Lower leg skin (tissue), 4 donors: ENCODE measurements at regions not wholly inside any gene's neighbourhood (a gene's known extent, or its start where the extent isn't known, plus 50 kb on each side); places are given as distances from the start of the nearest gene placed in this dataset.

Experiments
- DNase-seq, 2 donors: peaks; one replicate each; pipeline ENCODE4 v3.0.0-alpha.2; 2019; ENCODE audit warnings: low spot score in 2 of 2
- H3K4me3 ChIP-seq: fragments of 200-600 bp; sonication (generic); 2 replicates; pipeline ENCODE4 v1.5.1; 2017; ENCODE audit warnings: mild to moderate bottlenecking, low read depth; ENCODE audit not compliant: poor library complexity, severe bottlenecking
- POLR2A ChIP-seq, 2 donors: fragments of 450-650 bp; IDR thresholded peaks; one replicate each; pipeline ENCODE4 v1.6.1; 2016 to 2017; ENCODE audit warnings: antibody characterized with exemption in 2 of 2, mild to moderate bottlenecking in 1 of 2, moderate library complexity in 1 of 2
- WGBS, 2 donors: methylation state at CpG; one replicate each; pipeline ENCODE4 v1.1.5; 2018; 5-methylcytosine and 5-hydroxymethylcytosine counted together
- intact Hi-C: fragments of 100-400 bp; cut with DNase I; formaldehyde crosslinking; loops from one replicate; pipeline ENCODE4 v1.15.0; 2023; ENCODE audit warnings: low total_unique reads
- TF ChIP-seq, protein P1 (sequence below), 3 donors: fragments of 450-650 bp; IDR thresholded peaks; one replicate each; pipeline ENCODE4 v1.5.1; 2016; ENCODE audit warnings: antibody characterized with exemption in 3 of 3, mild to moderate bottlenecking in 3 of 3, moderate library complexity in 2 of 3

DNA sequence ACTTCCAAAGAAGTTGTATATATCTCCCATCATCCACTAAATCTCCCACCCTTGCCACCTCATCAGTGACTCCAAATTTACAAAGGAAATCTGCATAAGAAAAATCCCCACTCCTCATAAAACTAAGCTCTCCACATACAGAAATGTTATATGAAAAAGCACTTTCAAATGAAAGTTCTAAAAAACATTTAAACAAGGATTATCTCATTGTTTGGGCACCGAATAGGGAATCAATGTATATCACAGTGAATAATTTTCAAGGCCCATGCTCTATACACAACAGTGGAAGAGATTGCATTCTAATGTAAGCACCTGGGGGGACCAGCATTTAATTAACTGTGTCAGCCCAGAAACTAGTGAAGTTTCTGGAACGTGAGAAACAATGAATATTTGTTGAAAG lies 70.1 kb downstream of the OSR1 start:
- intact Hi-C loops: no loop called here
- TF ChIP-seq, protein P1, sequence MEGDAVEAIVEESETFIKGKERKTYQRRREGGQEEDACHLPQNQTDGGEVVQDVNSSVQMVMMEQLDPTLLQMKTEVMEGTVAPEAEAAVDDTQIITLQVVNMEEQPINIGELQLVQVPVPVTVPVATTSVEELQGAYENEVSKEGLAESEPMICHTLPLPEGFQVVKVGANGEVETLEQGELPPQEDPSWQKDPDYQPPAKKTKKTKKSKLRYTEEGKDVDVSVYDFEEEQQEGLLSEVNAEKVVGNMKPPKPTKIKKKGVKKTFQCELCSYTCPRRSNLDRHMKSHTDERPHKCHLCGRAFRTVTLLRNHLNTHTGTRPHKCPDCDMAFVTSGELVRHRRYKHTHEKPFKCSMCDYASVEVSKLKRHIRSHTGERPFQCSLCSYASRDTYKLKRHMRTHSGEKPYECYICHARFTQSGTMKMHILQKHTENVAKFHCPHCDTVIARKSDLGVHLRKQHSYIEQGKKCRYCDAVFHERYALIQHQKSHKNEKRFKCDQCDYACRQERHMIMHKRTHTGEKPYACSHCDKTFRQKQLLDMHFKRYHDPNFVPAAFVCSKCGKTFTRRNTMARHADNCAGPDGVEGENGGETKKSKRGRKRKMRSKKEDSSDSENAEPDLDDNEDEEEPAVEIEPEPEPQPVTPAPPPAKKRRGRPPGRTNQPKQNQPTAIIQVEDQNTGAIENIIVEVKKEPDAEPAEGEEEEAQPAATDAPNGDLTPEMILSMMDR (IDR thresholded peaks at IDR 0.05): no peak
- no peak for TF ChIP-seq POLR2A (IDR thresholded peaks at IDR 0.05)
- no peak for DNase-seq
- H3K4me3 ChIP-seq: no peak overlapping the region
- 41 to 54% methylated on average over 2 of the region's 2 CpGs for WGBS, 2 donors

DNA sequence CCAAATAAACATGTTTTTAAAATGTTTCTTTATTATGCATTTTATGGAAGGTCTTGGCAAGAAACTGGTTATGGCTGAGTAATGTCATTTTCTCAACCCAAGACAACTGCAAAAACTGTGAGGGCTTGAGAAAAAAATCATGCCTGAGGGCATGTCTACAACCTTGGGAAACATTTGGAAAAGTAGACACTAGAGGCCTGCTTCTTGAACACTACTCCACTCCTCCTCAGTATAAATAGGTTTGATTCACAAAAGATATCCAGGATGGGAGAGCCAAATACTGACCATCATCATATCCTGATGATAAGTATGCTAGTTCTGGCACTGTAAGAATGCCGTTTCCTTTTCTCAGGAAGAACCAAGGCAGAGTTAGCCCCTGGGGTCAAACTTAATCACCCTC lies 71.1 kb downstream of the OSR1 start:
- TF ChIP-seq, protein P1 (IDR thresholded peaks at IDR 0.05): no peak
- TF ChIP-seq POLR2A (IDR thresholded peaks at IDR 0.05): no peak
- no peak overlapping the region for H3K4me3 ChIP-seq
- no peak for DNase-seq
- intact Hi-C loops: no loop called here
- WGBS, 2 donors: 76 to 83% methylated on average over 1 of the region's 1 CpG

DNA sequence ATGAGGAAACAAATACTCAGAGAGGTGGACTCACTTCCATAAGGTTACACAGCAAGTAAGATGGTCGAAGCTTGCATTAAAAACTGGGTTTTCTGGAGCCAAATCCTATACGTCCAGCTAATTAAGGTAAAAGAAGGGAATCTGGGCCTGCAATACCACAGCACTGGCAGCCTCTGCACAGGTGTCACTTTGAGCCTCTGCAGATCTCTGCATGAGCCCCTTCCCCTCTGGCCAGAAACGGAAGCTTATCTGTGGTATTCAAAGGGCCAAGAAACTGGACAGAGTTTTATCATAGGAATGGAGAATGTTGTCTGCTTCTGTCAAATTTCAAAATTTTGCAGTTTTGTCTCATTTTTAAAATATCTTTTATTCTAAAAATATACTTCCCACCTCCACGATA lies 76.1 kb downstream of the OSR1 start:
- intact Hi-C loops: no loop called here
- no peak overlapping the region for H3K4me3 ChIP-seq
- no peak for DNase-seq
- 93 to 97% methylated on average over 4 of the region's 4 CpGs for WGBS, 2 donors
- TF ChIP-seq POLR2A (IDR thresholded peaks at IDR 0.05): no peak
- TF ChIP-seq, protein P1 (IDR thresholded peaks at IDR 0.05): no peak

DNA sequence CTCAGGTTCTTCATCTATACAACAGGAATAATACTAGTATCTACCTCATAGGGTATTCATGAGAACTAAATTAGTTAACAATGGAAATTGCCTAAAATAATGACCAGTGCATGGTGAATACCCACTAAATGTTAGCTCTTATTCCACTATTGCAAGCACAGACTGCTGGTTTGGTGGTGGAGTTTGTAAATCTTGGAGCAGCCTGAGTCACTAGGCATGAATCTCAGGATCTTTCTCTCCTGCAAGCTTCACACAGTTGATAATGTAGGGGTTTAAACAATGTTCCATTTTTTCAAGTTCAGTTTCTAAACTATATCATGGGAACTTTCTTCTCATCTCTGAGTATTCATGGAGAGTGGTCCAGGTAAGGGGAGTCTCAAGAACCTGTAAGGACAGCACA lies 84.0 kb downstream of the OSR1 start:
- no peak overlapping the region for H3K4me3 ChIP-seq
- no peak for DNase-seq
- TF ChIP-seq POLR2A (IDR thresholded peaks at IDR 0.05): no peak
- TF ChIP-seq, protein P1 (IDR thresholded peaks at IDR 0.05): no peak
- intact Hi-C loops: no loop called here

DNA sequence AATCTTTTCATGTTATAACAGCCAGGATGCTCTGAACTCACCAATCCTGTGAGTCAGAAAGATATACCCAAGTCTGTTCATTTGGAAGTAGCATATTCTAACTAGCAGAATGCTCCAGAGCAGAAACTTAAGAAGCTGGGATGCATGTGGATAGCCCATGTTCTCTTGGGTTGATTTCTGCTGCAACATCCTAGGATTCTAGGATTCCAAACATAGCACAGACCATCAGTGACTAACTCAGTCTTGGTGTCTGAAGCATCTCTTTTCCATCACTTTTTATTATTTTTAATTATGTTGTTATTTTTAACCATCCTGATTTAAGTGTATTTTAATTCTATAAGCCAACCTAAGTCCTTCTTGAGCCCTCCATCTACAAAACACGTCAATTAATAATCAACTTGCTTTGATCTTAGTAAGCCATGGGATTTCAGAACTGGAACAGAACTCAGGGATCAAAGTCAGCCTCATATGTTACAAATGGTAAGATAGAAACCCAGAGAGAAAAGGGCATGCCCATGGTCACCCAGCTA lies 85.4 kb downstream of the OSR1 start:
- intact Hi-C loops: no loop called here
- TF ChIP-seq, protein P1 (IDR thresholded peaks at IDR 0.05): no peak
- TF ChIP-seq POLR2A (IDR thresholded peaks at IDR 0.05): no peak
- 93 to 97% methylated on average over 1 of the region's 1 CpG for WGBS, 2 donors
- DNase-seq: no peak
- no peak overlapping the region for H3K4me3 ChIP-seq

DNA sequence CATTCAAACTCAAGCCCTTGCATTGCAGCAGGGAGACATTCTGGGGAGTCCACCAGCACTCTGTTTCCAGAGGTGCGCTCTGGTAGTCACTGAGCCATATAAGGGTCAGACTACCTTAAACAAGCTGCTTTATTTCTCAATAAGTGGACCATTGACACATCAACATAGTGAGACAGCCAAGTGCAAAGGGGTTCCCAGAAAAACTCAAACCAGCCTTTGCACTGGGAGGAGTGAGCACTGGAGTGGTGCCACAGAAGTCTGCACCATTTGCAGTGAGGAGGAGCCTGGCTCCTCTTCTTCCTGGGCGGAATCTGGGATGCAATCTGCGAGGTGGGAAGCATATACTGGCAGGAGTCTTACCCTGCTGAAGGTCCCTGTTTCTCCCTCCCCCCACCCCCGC lies 86.4 kb downstream of the OSR1 start:
- H3K4me3 ChIP-seq: no peak overlapping the region
- no peak for DNase-seq
- intact Hi-C loops: no loop called here
- WGBS, 2 donors: 64 to 77% methylated on average over 4 of the region's 4 CpGs
- TF ChIP-seq, protein P1 (IDR thresholded peaks at IDR 0.05): no peak
- TF ChIP-seq POLR2A (IDR thresholded peaks at IDR 0.05): no peak
